T-cell (primary cell): ENCODE measurements at regions not wholly inside any gene's neighbourhood (a gene's known extent, or its start where the extent isn't known, plus 50 kb on each side); places are given as distances from the start of the nearest gene placed in this dataset.

ENCODE experiments used
- ATAC-seq, 4 experiments: fragments of 200-7000 bp in 3 of 4; fragments of 150-1000 bp in 1 of 4; cut with Tn5 transposase; replicated peaks in 1 of 4; 1 replicate in 3 of 4; 2 replicates in 1 of 4; pipeline ENCODE4 v1.10.0; 2021; ENCODE audit warnings: moderate library complexity in 3 of 4, mild to moderate bottlenecking in 2 of 4, moderate number of reproducible peaks in 1 of 4
- CTCF ChIA-PET, 2 donors: fragments of 300-600 bp; sonication (Branson Sonifier 250); formaldehyde crosslinking; loops; one replicate each; lab custom pipeline; 2022; ENCODE audit warnings: antibody characterized with exemption in 2 of 2; lab: Charles Lee
- POLR2A ChIA-PET, 2 donors: fragments of 300-600 bp; sonication (Branson Sonifier 250); formaldehyde crosslinking; loops; one replicate each; lab custom pipeline; 2022; ENCODE audit warnings: antibody characterized with exemption in 2 of 2; lab: Charles Lee
- DNase-seq, 35 experiments: peaks; one replicate each; pipeline versions ENCODE4 v3.0.0 to v3.0.0-alpha.2; 2013 to 2023
- H3K27ac ChIP-seq: one replicate; pipeline ENCODE4 v1.5.1; 2013; ENCODE audit warnings: low read length
- H3K27me3 ChIP-seq, 2 experiments: replicated peaks in 1 of 2; 1 replicate in 1 of 2; 2 replicates in 1 of 2; pipeline versions ENCODE4 v1.6.1 to v1.7.0; 2013; ENCODE audit warnings: low read length in 1 of 2, mixed read lengths in 1 of 2; ENCODE audit not compliant: control insufficient read depth in 2 of 2, insufficient read depth in 2 of 2; ENCODE audit errors: extremely low read depth in 1 of 2
- H3K36me3 ChIP-seq, 2 donors: 1 replicate in 1 of 2; 2 replicates in 1 of 2; pipeline versions ENCODE4 v1.6.1 to v1.7.0; 2013; ENCODE audit warnings: low read length in 1 of 2; ENCODE audit not compliant: control insufficient read depth in 2 of 2, insufficient read depth in 1 of 2; ENCODE audit errors: extremely low read depth in 1 of 2
- H3K4me1 ChIP-seq, 2 experiments: 1 replicate in 1 of 2; 2 replicates in 1 of 2; pipeline versions ENCODE4 v1.6.1 to v1.7.0; 2013; ENCODE audit warnings: low read length in 2 of 2, mixed read lengths in 1 of 2; ENCODE audit not compliant: insufficient read depth in 2 of 2, control insufficient read depth in 1 of 2; ENCODE audit errors: extremely low read depth in 1 of 2
- H3K4me3 ChIP-seq, 2 donors: 1 replicate in 1 of 2; 2 replicates in 1 of 2; pipeline versions ENCODE4 v1.5.1 to v1.7.0; 2013; ENCODE audit warnings: mild to moderate bottlenecking in 2 of 2, low read length in 1 of 2, moderate library complexity in 1 of 2; ENCODE audit not compliant: control insufficient read depth in 1 of 2; ENCODE audit errors: extremely low read depth in 1 of 2
- H3K9me3 ChIP-seq: 2 replicates; pipeline ENCODE4 v1.7.0; 2013
- H3K27ac Mint-ChIP-seq, 2 donors: one replicate each; pipeline ENCODE4 v1.8.0; 2020 to 2021; ENCODE audit warnings: mild to moderate bottlenecking in 2 of 2, mixed read lengths in 2 of 2
- H3K27me3 Mint-ChIP-seq, 2 donors: one replicate each; pipeline ENCODE4 v1.8.0; 2021 to 2022; ENCODE audit warnings: mixed read lengths in 2 of 2
- H3K36me3 Mint-ChIP-seq: one replicate; pipeline ENCODE4 v1.8.0; 2021; ENCODE audit warnings: mixed read lengths
- H3K4me1 Mint-ChIP-seq, 3 donors: one replicate each; pipeline ENCODE4 v1.8.0; 2020 to 2022; ENCODE audit warnings: mixed read lengths in 3 of 3, mild to moderate bottlenecking in 1 of 3
- H3K4me3 Mint-ChIP-seq, 3 donors: one replicate each; pipeline ENCODE4 v1.8.0; 2020 to 2022; ENCODE audit warnings: mild to moderate bottlenecking in 3 of 3, mixed read lengths in 3 of 3, moderate library complexity in 3 of 3
- H3K9me3 Mint-ChIP-seq, 3 donors: one replicate each; pipeline ENCODE4 v1.8.0; 2020 to 2022; ENCODE audit warnings: mixed read lengths in 3 of 3
- WGBS: methylation state at CpG from one replicate; pipeline ENCODE4 v1.1.5; 2013; ENCODE audit warnings: missing lambda C conversion rate; ENCODE audit not compliant: insufficient coverage; 5-methylcytosine and 5-hydroxymethylcytosine counted together

GRCh38 chr2:15825276-15825980 is 114.9 kb upstream of the MYCN start:
- no peaks in the 10 kb centered on the region for H3K9me3 Mint-ChIP-seq
- CTCF ChIA-PET = interaction anchor here in 1 of 2 donors (0.6 kb wide), 1 partner anchor 74 kb away, joined by 6 read pairs; no protein-coding TSS in a partner anchor

GRCh38 chr2:15826273-15826717 is 114.1 kb upstream of the MYCN start:
- ATAC-seq = no peak

More at GRCh38 chr2:15825276-15825980, 114.9 kb upstream of the MYCN start:
- H3K27me3 ChIP-seq = no peaks in the 10 kb centered on the region
- no peaks in the 10 kb centered on the region for H3K4me1 Mint-ChIP-seq
- DNase-seq (no peak), ATAC-seq (no peak)
- H3K27ac ChIP-seq = no peak overlapping the region
- peaks cover 2 to 5% of the 10 kb centered on the region in 2 donors for H3K27me3 Mint-ChIP-seq
- H3K36me3 ChIP-seq = no peaks in the 10 kb centered on the region
- H3K36me3 Mint-ChIP-seq = no peaks in the 10 kb centered on the region
- POLR2A ChIA-PET = no interaction called here
- H3K4me3 Mint-ChIP-seq = no peak overlapping the region
- 89% methylated on average over 8 of the region's 13 CpGs for WGBS
- no peaks in the 10 kb centered on the region for H3K4me1 ChIP-seq
- H3K27ac Mint-ChIP-seq = no peak overlapping the region
- no peak overlapping the region for H3K4me3 ChIP-seq
- H3K9me3 ChIP-seq = no peaks in the 10 kb centered on the region

GRCh38 chr2:15827001-15827400 is 113.3 kb upstream of the MYCN start:
- Histone ChIP-seq H3K9me3 (no peaks in the 10 kb centered on the region), H3K4me3 (no peak overlapping the region), H3K27ac (no peak overlapping the region), H3K4me1 (no peaks in the 10 kb centered on the region), H3K27me3 (no peaks in the 10 kb centered on the region), H3K36me3 (no peaks in the 10 kb centered on the region)
- POLR2A ChIA-PET = no interaction called here
- H3K9me3 Mint-ChIP-seq = no peaks in the 10 kb centered on the region
- H3K4me1 Mint-ChIP-seq = no peaks in the 10 kb centered on the region
- WGBS = no CpG with 5 or more reads among the region's 4 CpGs
- ATAC-seq (no peak), DNase-seq (no peak)
- H3K36me3 Mint-ChIP-seq = no peaks in the 10 kb centered on the region
- CTCF ChIA-PET = no interaction called here
- H3K27ac Mint-ChIP-seq = no peak overlapping the region
- no peak overlapping the region for H3K4me3 Mint-ChIP-seq
- H3K27me3 Mint-ChIP-seq = peaks cover 0 to 4% of the 10 kb centered on the region in 2 donors

More at GRCh38 chr2:15826273-15826717, 114.1 kb upstream of the MYCN start:
- Histone ChIP-seq H3K4me1 (no peaks in the 10 kb centered on the region), H3K9me3 (no peaks in the 10 kb centered on the region), H3K4me3 (no peak overlapping the region), H3K27me3 (no peaks in the 10 kb centered on the region), H3K36me3 (no peaks in the 10 kb centered on the region), H3K27ac (no peak overlapping the region)
- 70% methylated on average over 4 of the region's 8 CpGs for WGBS
- Mint-ChIP-seq H3K27ac (no peak overlapping the region), H3K36me3 (no peaks in the 10 kb centered on the region), H3K27me3 (peaks cover 0 to 4% of the 10 kb centered on the region in 2 donors), H3K4me3 (no peak overlapping the region), H3K9me3 (no peaks in the 10 kb centered on the region), H3K4me1 (no peaks in the 10 kb centered on the region)
- ChIA-PET CTCF (interaction anchor here in 1 of 2 donors (0.6 kb wide), 1 partner anchor 75 kb away, joined by 6 read pairs; no protein-coding TSS in a partner anchor), POLR2A (no interaction called here)
- no peak for DNase-seq

GRCh38 chr2:15828576-15828975 is 111.8 kb upstream of the MYCN start:
- no peak for DNase-seq
- Mint-ChIP-seq H3K4me3 (no peak overlapping the region), H3K27ac (no peak overlapping the region)

DNA sequence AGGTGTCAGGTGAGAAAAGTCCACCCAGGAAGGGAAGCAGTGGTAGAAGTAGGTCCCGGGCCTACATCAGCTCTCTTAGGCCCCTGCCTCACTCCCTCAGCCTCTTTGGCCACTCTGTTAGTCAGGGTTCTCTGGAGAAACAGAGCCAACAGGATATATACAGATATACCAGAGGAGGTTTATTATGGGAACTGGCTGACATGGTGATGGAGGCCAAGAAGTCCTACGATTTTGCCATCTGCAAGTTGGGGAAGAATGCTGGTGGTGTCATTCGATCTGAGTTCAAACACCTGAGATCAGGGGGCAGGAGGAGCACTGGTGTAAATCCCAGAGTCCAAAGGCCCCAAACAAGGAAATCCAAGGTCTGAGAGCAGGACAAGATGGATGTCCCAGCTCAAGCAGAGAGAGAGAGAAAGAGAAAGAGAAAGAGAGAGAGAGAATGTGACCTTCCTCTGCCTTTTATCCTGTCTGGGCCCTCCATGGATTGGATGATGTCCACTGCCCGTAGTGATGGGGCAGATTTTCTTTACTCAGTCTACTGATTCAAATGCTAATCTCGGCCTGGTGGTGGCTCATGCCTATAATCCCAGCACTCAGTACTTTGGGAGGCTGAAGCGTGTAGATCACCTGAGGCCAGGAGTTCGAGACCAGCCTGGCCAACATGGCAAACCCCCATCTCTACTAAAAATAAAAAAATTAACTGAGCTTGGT is 111.1 kb upstream of the MYCN start:
- ATAC-seq (no peak), DNase-seq (no peak)
- H3K36me3 ChIP-seq = no peaks in the 10 kb centered on the region
- H3K4me1 Mint-ChIP-seq = no peaks in the 10 kb centered on the region
- CTCF ChIA-PET = no interaction called here
- no peak overlapping the region for H3K4me3 Mint-ChIP-seq
- POLR2A ChIA-PET = no interaction called here
- H3K4me1 ChIP-seq = no peaks in the 10 kb centered on the region
- no peak overlapping the region for H3K27ac Mint-ChIP-seq
- H3K27me3 Mint-ChIP-seq = peaks cover 0 to 4% of the 10 kb centered on the region in 2 donors
- 70% methylated on average over 4 of the region's 7 CpGs for WGBS
- H3K36me3 Mint-ChIP-seq = no peaks in the 10 kb centered on the region
- no peaks in the 10 kb centered on the region for H3K27me3 ChIP-seq
- no peaks in the 10 kb centered on the region for H3K9me3 ChIP-seq
- H3K4me3 ChIP-seq = no peak overlapping the region
- H3K27ac ChIP-seq = no peak overlapping the region
- no peaks in the 10 kb centered on the region for H3K9me3 Mint-ChIP-seq

More at GRCh38 chr2:15828576-15828975, 111.8 kb upstream of the MYCN start:
- Histone ChIP-seq H3K36me3 (no peaks in the 10 kb centered on the region), H3K4me1 (no peaks in the 10 kb centered on the region), H3K27me3 (no peaks in the 10 kb centered on the region), H3K4me3 (no peak overlapping the region), H3K9me3 (no peaks in the 10 kb centered on the region), H3K27ac (no peak overlapping the region)
- no peak for ATAC-seq
- no peaks in the 10 kb centered on the region for H3K9me3 Mint-ChIP-seq
- WGBS = 74% methylated on average over 3 of the region's 5 CpGs
- H3K36me3 Mint-ChIP-seq = no peaks in the 10 kb centered on the region
- H3K27me3 Mint-ChIP-seq = peaks cover 0 to 4% of the 10 kb centered on the region in 2 donors
- POLR2A ChIA-PET = no interaction called here
- CTCF ChIA-PET = no interaction called here
- no peaks in the 10 kb centered on the region for H3K4me1 Mint-ChIP-seq

DNA sequence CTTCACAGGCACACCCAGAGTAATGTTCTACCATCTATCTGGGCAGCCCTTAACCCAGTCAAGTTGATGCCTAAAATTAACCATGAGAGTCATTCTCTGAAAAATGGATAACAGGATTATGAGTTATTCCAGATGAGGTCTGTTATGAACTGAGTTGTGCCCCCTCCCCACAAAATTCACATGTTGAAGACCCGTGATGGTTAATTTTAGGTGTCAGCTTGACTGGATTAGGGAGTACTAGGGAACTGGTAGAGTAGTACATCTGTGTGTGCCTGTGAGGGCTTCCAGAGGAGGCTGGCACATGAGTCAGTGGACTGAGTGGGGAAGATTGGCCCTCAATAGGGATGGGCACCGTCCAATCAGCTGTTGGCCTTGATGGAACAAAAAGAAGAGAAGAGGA is 110.4 kb upstream of the MYCN start:
- no peaks in the 10 kb centered on the region for H3K4me1 Mint-ChIP-seq
- no peak overlapping the region for H3K4me3 ChIP-seq
- H3K27ac Mint-ChIP-seq = no peak overlapping the region
- POLR2A ChIA-PET = no interaction called here
- H3K9me3 Mint-ChIP-seq = no peaks in the 10 kb centered on the region
- no peak for DNase-seq
- ATAC-seq = no peak
- CTCF ChIA-PET = no interaction called here
- no peak overlapping the region for H3K4me3 Mint-ChIP-seq
- H3K27me3 ChIP-seq = no peaks in the 10 kb centered on the region
- no peaks in the 10 kb centered on the region for H3K9me3 ChIP-seq
- no peaks in the 10 kb centered on the region for H3K4me1 ChIP-seq
- no peaks in the 10 kb centered on the region for H3K36me3 ChIP-seq
- H3K36me3 Mint-ChIP-seq = no peaks in the 10 kb centered on the region
- H3K27me3 Mint-ChIP-seq = peaks cover 0 to 4% of the 10 kb centered on the region in 2 donors
- no CpG with 5 or more reads among the region's 2 CpGs for WGBS
- no peak overlapping the region for H3K27ac ChIP-seq
